Type B pancreatic cell (in vitro differentiated cells): ENCODE measurements at regions not wholly inside any gene's neighbourhood (a gene's known extent, or its start where the extent isn't known, plus 50 kb on each side); places are given as distances from the start of the nearest gene placed in this dataset.
"Not testable (repeated sequence)": the region's sequence is repeated elsewhere in the genome, so short reads cannot be mapped to it uniquely, and the experiment has no call there.

ENCODE experiments used
- DNase-seq: peaks from one replicate; pipeline ENCODE4 v3.0.0; 2021; ENCODE audit warnings: mixed read lengths; ENCODE audit not compliant: unreplicated experiment; ENCODE audit errors: extremely low spot score
- H3K27ac Mint-ChIP-seq: 2 replicates; pipeline ENCODE4 v1.8.0; 2021; ENCODE audit warnings: mild to moderate bottlenecking, mixed read lengths
- H3K27me3 Mint-ChIP-seq: 2 replicates; pipeline ENCODE4 v1.8.0; 2021; ENCODE audit warnings: mixed read lengths
- H3K36me3 Mint-ChIP-seq: 2 replicates; pipeline ENCODE4 v1.8.0; 2021; ENCODE audit warnings: mixed read lengths
- H3K4me1 Mint-ChIP-seq: one replicate; pipeline ENCODE4 v1.8.0; 2021; ENCODE audit warnings: mixed read lengths; ENCODE audit not compliant: unreplicated experiment
- H3K4me3 Mint-ChIP-seq: 2 replicates; pipeline ENCODE4 v1.8.0; 2021; ENCODE audit warnings: mild to moderate bottlenecking, mixed read lengths
- H3K9me3 Mint-ChIP-seq: 2 replicates; pipeline ENCODE4 v1.8.0; 2021; ENCODE audit warnings: mixed read lengths
- CTCF ChIP-seq: fragments of 200-600 bp; sonication (generic); conservative IDR thresholded peaks from 2 replicates; pipeline ENCODE4 v1.5.0; 2021; ENCODE audit warnings: antibody characterized with exemption, mild to moderate bottlenecking

GRCh38 chr14:97796511-97796910 is 999.3 kb downstream of the VRK1 start:
- H3K27ac Mint-ChIP-seq = no peak overlapping the region
- no peak overlapping the region for H3K4me3 Mint-ChIP-seq
- no peak for DNase-seq
- H3K27me3 Mint-ChIP-seq = peaks cover 4% of the 10 kb centered on the region
- no peaks in the 10 kb centered on the region for H3K4me1 Mint-ChIP-seq
- TF ChIP-seq CTCF = no peak
- H3K36me3 Mint-ChIP-seq = no peaks in the 10 kb centered on the region
- no peaks in the 10 kb centered on the region for H3K9me3 Mint-ChIP-seq

GRCh38 chr14:97798176-97798575 is 1001.0 kb downstream of the VRK1 start:
- Mint-ChIP-seq H3K27ac (no peak overlapping the region), H3K4me3 (no peak overlapping the region), H3K36me3 (no peaks in the 10 kb centered on the region), H3K27me3 (peaks cover 4% of the 10 kb centered on the region), H3K9me3 (no peaks in the 10 kb centered on the region), H3K4me1 (no peaks in the 10 kb centered on the region)
- TF ChIP-seq CTCF = no peak
- DNase-seq = no peak

GRCh38 chr14:97802430-97803373 is 1005.5 kb downstream of the VRK1 start:
- no peaks in the 10 kb centered on the region for H3K36me3 Mint-ChIP-seq
- no peaks in the 10 kb centered on the region for H3K9me3 Mint-ChIP-seq
- no peak overlapping the region for H3K27ac Mint-ChIP-seq
- no peak for DNase-seq
- TF ChIP-seq CTCF = no peak
- H3K4me1 Mint-ChIP-seq = no peaks in the 10 kb centered on the region
- peaks cover 4% of the 10 kb centered on the region for H3K27me3 Mint-ChIP-seq
- no peak overlapping the region for H3K4me3 Mint-ChIP-seq

- Mint-ChIP-seq H3K4me1 (no peaks in the 10 kb centered on the region), H3K36me3 (no peaks in the 10 kb centered on the region), H3K9me3 (no peaks in the 10 kb centered on the region), H3K27ac (no peak overlapping the region), H3K4me3 (no peak overlapping the region), H3K27me3 (no peaks in the 10 kb centered on the region)
- TF ChIP-seq CTCF = no peak
- DNase-seq = no peak
Observed at GRCh38 chr14:97804056-97804455, 1006.9 kb downstream of the VRK1 start.

GRCh38 chr14:97806891-97807290 is 1009.7 kb downstream of the VRK1 start:
- no peak for DNase-seq
- no peak for TF ChIP-seq CTCF
- no peaks in the 10 kb centered on the region for H3K27me3 Mint-ChIP-seq
- H3K27ac Mint-ChIP-seq = no peak overlapping the region
- no peaks in the 10 kb centered on the region for H3K9me3 Mint-ChIP-seq
- no peak overlapping the region for H3K4me3 Mint-ChIP-seq
- H3K36me3 Mint-ChIP-seq = no peaks in the 10 kb centered on the region
- no peaks in the 10 kb centered on the region for H3K4me1 Mint-ChIP-seq

- H3K27ac Mint-ChIP-seq, H3K4me1 Mint-ChIP-seq, DNase-seq, H3K4me3 Mint-ChIP-seq, H3K36me3 Mint-ChIP-seq, H3K27me3 Mint-ChIP-seq, H3K9me3 Mint-ChIP-seq: not testable (repeated sequence)
Observed at GRCh38 chr14:97808541-97808940, 1011.4 kb downstream of the VRK1 start.
